ENCODE measurements at regions not wholly inside any gene's neighbourhood (a gene's known extent, or its start where the extent isn't known, plus 50 kb on each side); places are given as distances from the start of the nearest gene placed in this dataset.

DNA sequence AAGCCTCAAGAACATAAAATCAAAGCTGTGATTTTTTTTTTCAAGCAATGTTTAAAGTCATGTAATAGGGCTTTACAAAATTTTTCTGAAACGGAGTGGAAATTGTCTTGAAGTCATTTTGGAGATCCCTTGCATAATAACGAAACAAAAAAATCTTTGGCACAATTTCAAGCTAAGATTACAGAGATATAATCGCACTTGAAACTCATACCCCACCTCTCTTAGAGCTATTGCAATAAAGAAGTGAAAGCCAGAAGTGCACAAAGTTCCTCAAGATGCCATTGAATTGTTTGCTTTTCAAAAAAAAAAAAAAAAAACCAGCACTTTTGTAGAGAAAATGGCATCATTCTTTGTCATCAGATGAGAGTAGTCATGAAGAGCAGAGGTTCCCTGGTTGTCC is 152.3 kb downstream of the PAX3 start:
- Histone ChIP-seq H3K4me2 (0 out of 2 replicates have a peak overlapping the region, but pooled peaks have one; percentile 2), H3K27ac (no peak overlapping the region), H3K36me3 (ENCODE audit: low read depth) (no peaks in the 10 kb centered on the region), H3K9me2 (ENCODE audit: insufficient read depth) (no peaks in the 10 kb centered on the region), H3K4me3 (no peak overlapping the region), H2AFZ (no peak overlapping the region), H3K9me3 (ENCODE audit: insufficient read depth, low read depth) (peaks cover 11% of the 10 kb centered on the region; the same call in 1 of the 2 replicates), H4K20me1 (ENCODE audit: insufficient read depth) (no peaks in the 10 kb centered on the region), H3K27me3 (ENCODE audit: insufficient read depth, low read depth) (no peaks in the 10 kb centered on the region), H3F3A (ENCODE audit: insufficient read depth, low read depth) (peaks cover 4% of the 10 kb centered on the region), H3K79me2 (ENCODE audit: low read depth) (no peaks in the 10 kb centered on the region), H3K4me1 (replicated peaks; ENCODE audit: insufficient read depth) (peaks cover 21% of the 10 kb centered on the region)
- ChIA-PET POLR2A (ENCODE audit: unreplicated experiment) (interaction anchor here (0.7 kb wide), 1 partner anchor 67 kb away, joined by 3 read pairs; no protein-coding TSS in a partner anchor), CTCF (no interaction called here)
- BruUV-seq (replicated peaks): no TSS peak
- DNase-seq: peak in 1 of 2 experiments; percentile 41
- TF ChIP-seq EZH2 (IDR thresholded peaks at IDR 0.05; ENCODE audit: low read depth): no peak
- TF ChIP-seq, protein P1, sequence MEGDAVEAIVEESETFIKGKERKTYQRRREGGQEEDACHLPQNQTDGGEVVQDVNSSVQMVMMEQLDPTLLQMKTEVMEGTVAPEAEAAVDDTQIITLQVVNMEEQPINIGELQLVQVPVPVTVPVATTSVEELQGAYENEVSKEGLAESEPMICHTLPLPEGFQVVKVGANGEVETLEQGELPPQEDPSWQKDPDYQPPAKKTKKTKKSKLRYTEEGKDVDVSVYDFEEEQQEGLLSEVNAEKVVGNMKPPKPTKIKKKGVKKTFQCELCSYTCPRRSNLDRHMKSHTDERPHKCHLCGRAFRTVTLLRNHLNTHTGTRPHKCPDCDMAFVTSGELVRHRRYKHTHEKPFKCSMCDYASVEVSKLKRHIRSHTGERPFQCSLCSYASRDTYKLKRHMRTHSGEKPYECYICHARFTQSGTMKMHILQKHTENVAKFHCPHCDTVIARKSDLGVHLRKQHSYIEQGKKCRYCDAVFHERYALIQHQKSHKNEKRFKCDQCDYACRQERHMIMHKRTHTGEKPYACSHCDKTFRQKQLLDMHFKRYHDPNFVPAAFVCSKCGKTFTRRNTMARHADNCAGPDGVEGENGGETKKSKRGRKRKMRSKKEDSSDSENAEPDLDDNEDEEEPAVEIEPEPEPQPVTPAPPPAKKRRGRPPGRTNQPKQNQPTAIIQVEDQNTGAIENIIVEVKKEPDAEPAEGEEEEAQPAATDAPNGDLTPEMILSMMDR (conservative IDR thresholded peaks at IDR 0.05): no peak
- intact Hi-C loops (cut with micrococcal nuclease; ENCODE audit: unreplicated experiment): no loop called here

DNA sequence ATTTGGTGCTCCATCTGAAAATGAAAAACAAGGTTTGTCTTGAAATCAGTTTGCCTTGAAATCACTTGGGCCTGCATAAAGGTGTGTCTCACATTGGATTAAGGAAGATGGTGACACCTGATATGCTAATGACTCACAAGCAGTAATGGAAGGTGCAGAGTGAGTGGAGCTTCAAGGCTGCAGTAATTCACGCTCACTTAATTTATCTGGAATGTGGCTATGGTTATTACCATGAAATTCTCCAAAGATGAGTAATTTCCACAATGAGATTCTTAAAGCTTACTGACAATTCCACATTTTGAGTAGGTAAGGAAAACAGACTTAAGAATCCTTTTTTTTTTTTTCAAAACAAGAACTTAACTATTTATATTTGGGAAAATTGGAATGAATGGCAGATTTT is 156.8 kb downstream of the PAX3 start:
- Histone ChIP-seq H3F3A (ENCODE audit: insufficient read depth, low read depth) (peaks cover 4% of the 10 kb centered on the region), H3K9me3 (ENCODE audit: insufficient read depth, low read depth) (peaks cover 10% of the 10 kb centered on the region), H3K36me3 (ENCODE audit: low read depth) (no peaks in the 10 kb centered on the region), H3K4me1 (replicated peaks; ENCODE audit: insufficient read depth) (peaks cover 25% of the 10 kb centered on the region), H2AFZ (no peak overlapping the region), H3K27ac (0 out of 2 replicates have a peak overlapping the region, but pooled peaks have one; percentile 1), H3K27me3 (ENCODE audit: insufficient read depth, low read depth) (no peaks in the 10 kb centered on the region), H3K79me2 (ENCODE audit: low read depth) (no peaks in the 10 kb centered on the region), H3K9me2 (ENCODE audit: insufficient read depth) (no peaks in the 10 kb centered on the region), H4K20me1 (ENCODE audit: insufficient read depth) (no peaks in the 10 kb centered on the region), H3K4me2 (peak overlapping the region; percentile 1), H3K4me3 (no peak overlapping the region)
- no TSS peak for BruUV-seq (replicated peaks)
- ChIA-PET CTCF (interaction anchor here (1.2 kb wide), 1 partner anchor 116 kb away, joined by 5 read pairs; no protein-coding TSS in a partner anchor), POLR2A (ENCODE audit: unreplicated experiment) (no interaction called here)
- intact Hi-C loops (cut with micrococcal nuclease; ENCODE audit: unreplicated experiment): no loop called here
- peak; percentile 59 to 94 for DNase-seq
- TF ChIP-seq, protein P1 (conservative IDR thresholded peaks at IDR 0.05): no peak
- TF ChIP-seq EZH2 (IDR thresholded peaks at IDR 0.05; ENCODE audit: low read depth): no peak

DNA sequence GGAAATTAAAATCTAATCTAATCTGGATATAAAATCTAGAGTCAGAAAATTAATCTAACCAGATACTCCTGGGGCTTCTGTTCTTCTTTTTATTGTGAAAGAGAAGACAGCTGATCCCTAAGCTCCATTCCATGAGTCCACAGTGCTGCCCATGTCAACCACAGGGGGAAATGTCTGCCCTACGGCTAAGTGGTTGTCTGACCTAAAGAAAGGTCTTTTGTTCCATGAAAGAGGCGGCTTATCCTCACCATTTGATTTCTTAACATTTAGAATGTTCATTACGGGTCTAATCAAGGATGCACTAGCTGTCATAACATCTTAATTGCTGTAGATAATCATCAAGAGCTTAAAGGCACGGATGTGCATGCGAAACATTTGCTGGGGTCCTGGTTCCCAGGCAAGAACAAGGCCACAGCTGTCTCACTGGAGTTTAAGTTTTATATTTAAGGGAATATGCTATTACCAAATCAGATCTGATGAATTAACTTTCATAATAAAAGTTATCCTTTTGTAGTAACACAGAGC is 162.6 kb downstream of the PAX3 start:
- BruUV-seq (replicated peaks): no TSS peak

More for the DNA sequence above, 162.6 kb downstream of the PAX3 start:
- peaks cover 1% of the 10 kb centered on the region; the same call in 1 of the 2 replicates for H3K4me1 ChIP-seq (replicated peaks; ENCODE audit: insufficient read depth)
- H3K36me3 ChIP-seq (ENCODE audit: low read depth): no peaks in the 10 kb centered on the region
- peaks cover 16% of the 10 kb centered on the region; the same call in 1 of the 2 replicates for H3K27me3 ChIP-seq (ENCODE audit: insufficient read depth, low read depth)
- ChIA-PET CTCF (no interaction called here), POLR2A (ENCODE audit: unreplicated experiment) (no interaction called here)
- no peaks in the 10 kb centered on the region for H3K9me2 ChIP-seq (ENCODE audit: insufficient read depth)
- H3K9me3 ChIP-seq (ENCODE audit: insufficient read depth, low read depth): peaks cover 4% of the 10 kb centered on the region
- no peak overlapping the region for H3K4me2 ChIP-seq
- H3K4me3 ChIP-seq: no peak overlapping the region
- intact Hi-C loops (cut with micrococcal nuclease; ENCODE audit: unreplicated experiment): no loop called here
- no peaks in the 10 kb centered on the region for H4K20me1 ChIP-seq (ENCODE audit: insufficient read depth)
- H3F3A ChIP-seq (ENCODE audit: insufficient read depth, low read depth): no peaks in the 10 kb centered on the region
- no peak overlapping the region for H2AFZ ChIP-seq
- H3K79me2 ChIP-seq (ENCODE audit: low read depth): no peaks in the 10 kb centered on the region
- DNase-seq: no peak
- H3K27ac ChIP-seq: no peak overlapping the region
- TF ChIP-seq EZH2 (IDR thresholded peaks at IDR 0.05; ENCODE audit: low read depth): no peak
- TF ChIP-seq, protein P1 (conservative IDR thresholded peaks at IDR 0.05): no peak

Data from PC-9 (cell line).